ENCODE measurements at regions not wholly inside any gene's neighbourhood (a gene's known extent, or its start where the extent isn't known, plus 50 kb on each side); places are given as distances from the start of the nearest gene placed in this dataset.

GRCh38 chr2:104388296-104388695 is 465.6 kb upstream of the POU3F3 start:
- Histone ChIP-seq H3K4me1 (ENCODE audit: control insufficient read depth in 1 of 2, insufficient read depth in 2 of 2, low read length in 2 of 2) (no peaks in the 10 kb centered on the region), H3K9me2 (ENCODE audit: insufficient read depth) (no peaks in the 10 kb centered on the region), H3K36me3 (ENCODE audit: control insufficient read depth in 1 of 2, insufficient read depth in 2 of 2, low read length in 2 of 2) (no peaks in the 10 kb centered on the region), H2AFZ (ENCODE audit: low read depth, low read length, poor library complexity, severe bottlenecking) (no peak overlapping the region), H3K27ac (ENCODE audit: low read depth, low read length) (no peak overlapping the region), H3K4me2 (ENCODE audit: low read length) (no peak overlapping the region), H3K9ac (ENCODE audit: low read length) (no peak overlapping the region), H3K9me3 (ENCODE audit: control insufficient read depth in 1 of 2, insufficient read depth in 1 of 2, low read depth in 1 of 2, low read length in 2 of 2) (peaks cover 8 to 29% of the 10 kb centered on the region in 2 experiments; a peak in 2 of 4 replicates), H3K27me3 (ENCODE audit: insufficient read depth, low read length) (no peaks in the 10 kb centered on the region), H4K20me1 (ENCODE audit: insufficient read depth) (no peaks in the 10 kb centered on the region), H3K79me2 (ENCODE audit: insufficient read depth, low read length) (no peaks in the 10 kb centered on the region), H3K4me3 (replicated peaks in 1 of 2; ENCODE audit: low read depth in 1 of 2, low read length in 2 of 2) (no peak overlapping the region)
- DNase-seq (ENCODE audit: low read depth, low spot score) (no peak), ATAC-seq (no peak)
- CTCF ChIA-PET = no interaction called here
- POLR2A ChIA-PET = no interaction called here
- BruUV-seq (replicated peaks) = no TSS peak
- RAD21 ChIA-PET (ENCODE audit: low non-redundant PET in 1 of 2, low total read pairs in 2 of 2, uncharacterized antibody in 2 of 2, unreplicated experiment in 2 of 2) = no interaction called here
- TF ChIP-seq CBX3 (IDR thresholded peaks at IDR 0.05; ENCODE audit: low read depth) (no peak), POLR2AphosphoS5 (IDR thresholded peaks at IDR 0.05; ENCODE audit: low read depth, low read length) (no peak), SIN3A (IDR thresholded peaks at IDR 0.05; ENCODE audit: low read depth) (no peak), CEBPB (IDR thresholded peaks at IDR 0.05; ENCODE audit: low read depth) (no peak), RAD21 (IDR thresholded peaks at IDR 0.05; ENCODE audit: low read depth) (no peak), TCF7L2 (IDR thresholded peaks at IDR 0.05; ENCODE audit: borderline replicate concordance, extremely low read depth, insufficient read depth, insufficient read length) (no peak), REST (IDR thresholded peaks at IDR 0.05; ENCODE audit: low read depth) (no peak), MAX (IDR thresholded peaks at IDR 0.05) (no peak), SP1 (IDR thresholded peaks at IDR 0.05; ENCODE audit: low read depth) (no peak), ZFX (IDR thresholded peaks at IDR 0.05) (no peak), SRF (IDR thresholded peaks at IDR 0.05; ENCODE audit: low read depth) (no peak), JUND (IDR thresholded peaks at IDR 0.05) (no peak), ELF1 (IDR thresholded peaks at IDR 0.05; ENCODE audit: borderline replicate concordance, low read depth) (no peak), ATF3 (IDR thresholded peaks at IDR 0.05) (no peak), FOSL1 (IDR thresholded peaks at IDR 0.05; ENCODE audit: low read depth) (no peak)
- intact Hi-C loops (cut with micrococcal nuclease) = no loop called here
